H1 (cell line): ENCODE measurements at regions not wholly inside any gene's neighbourhood (a gene's known extent, or its start where the extent isn't known, plus 50 kb on each side); places are given as distances from the start of the nearest gene placed in this dataset.

Source experiments
- BACH1 ChIP-seq: IDR thresholded peaks from 2 replicates; pipeline ENCODE4 v1.6.1; 2012; ENCODE audit warnings: low read length, improper control_type of control experiment
- BRCA1 ChIP-seq: IDR thresholded peaks from 2 replicates; pipeline ENCODE4 v1.6.1; 2012; ENCODE audit warnings: low read depth, low read length, improper control_type of control experiment
- CHD2 ChIP-seq: IDR thresholded peaks from 2 replicates; pipeline ENCODE4 v1.6.1; 2012; ENCODE audit warnings: low read length, improper control_type of control experiment
- CHD7 ChIP-seq: fragments of 300-600 bp; sonication (generic); IDR thresholded peaks from 2 replicates; pipeline ENCODE4 v1.7.1; 2012; ENCODE audit warnings: low read length, moderate library complexity, mild to moderate bottlenecking, inconsistent platforms; ENCODE audit not compliant: insufficient replicate concordance
- EZH2 ChIP-seq: fragments of 200-600 bp; sonication (generic); IDR thresholded peaks from 2 replicates; pipeline ENCODE4 v1.7.1; 2012; ENCODE audit warnings: low read depth, mild to moderate bottlenecking, moderate library complexity, low read length, inconsistent platforms; ENCODE audit not compliant: severe bottlenecking
- HDAC2 ChIP-seq, 2 experiments: fragments of 300-600 bp in 1 of 2; sonication (generic) in 1 of 2; IDR thresholded peaks; 2 replicates each; pipeline ENCODE4 v1.6.1; 2011 to 2012; ENCODE audit warnings: low read depth in 2 of 2, low read length in 2 of 2, mild to moderate bottlenecking in 2 of 2, moderate library complexity in 2 of 2, borderline replicate concordance in 1 of 2, inconsistent platforms in 1 of 2
- HDAC6 ChIP-seq: IDR thresholded peaks from one replicate; pipeline ENCODE4 v1.7.1; 2012; ENCODE audit warnings: low read depth, mild to moderate bottlenecking, inconsistent platforms, low read length, moderate library complexity
- RXRA ChIP-seq: IDR thresholded peaks from 2 replicates; pipeline ENCODE4 v1.6.1; 2011; ENCODE audit warnings: low read depth, mild to moderate bottlenecking, low read length, moderate library complexity; ENCODE audit not compliant: insufficient read depth
- SP1 ChIP-seq: IDR thresholded peaks from 2 replicates; pipeline ENCODE4 v1.6.1; 2011; ENCODE audit warnings: low read depth, low read length
- TAF7 ChIP-seq: optimal IDR thresholded peaks from 2 replicates; pipeline ENCODE3; 2011; ENCODE audit warnings: low read depth, mild to moderate bottlenecking, inconsistent platforms, low read length, moderate library complexity, borderline replicate concordance
- YY1 ChIP-seq: IDR thresholded peaks from 2 replicates; pipeline ENCODE4 v1.6.1; 2011; ENCODE audit warnings: low read depth, mild to moderate bottlenecking, low read length
- ZNF274 ChIP-seq: IDR thresholded peaks from 2 replicates; pipeline ENCODE4 v1.7.0; 2012; ENCODE audit warnings: low read length, borderline replicate concordance; ENCODE audit errors: extremely low read depth

- no peak for TF ChIP-seq CHD7
- TF ChIP-seq YY1: no peak
- no peak for TF ChIP-seq BRCA1
- TF ChIP-seq RXRA: no peak
- no peak for TF ChIP-seq CHD2
- TF ChIP-seq EZH2: no peak
- no peak for TF ChIP-seq TAF7
- no peak for TF ChIP-seq HDAC2 (IDR thresholded peaks at IDR 0.05; ENCODE audit: borderline replicate concordance in 1 of 2, low read depth in 2 of 2, low read length in 2 of 2)
- no peak for TF ChIP-seq SP1
- TF ChIP-seq BACH1: no peak
- no peak for TF ChIP-seq HDAC6
- no peak for TF ChIP-seq ZNF274
Observed at GRCh38 chr1:221327954-221328353, 413.9 kb downstream of the DUSP10 start (continued).
